GM12878 (cell line): ENCODE measurements at regions not wholly inside any gene's neighbourhood (a gene's known extent, or its start where the extent isn't known, plus 50 kb on each side); places are given as distances from the start of the nearest gene placed in this dataset.

Experiments used
- ATAC-seq: fragments of 200-7000 bp; cut with Tn5 transposase; 3 replicates; pipeline ENCODE4 v1.9.1; 2020; ENCODE audit warnings: mild to moderate bottlenecking, moderate library complexity
- BruUV-seq: library from RNA; stranded (reverse); fragments of 400-500 nt; replicated peaks from 2 replicates; lab custom pipeline; 2021; lab: Mats Ljungman, UMichigan
- CTCF ChIA-PET: fragments of 300-600 bp; sonication (Branson Sonifier 250); formaldehyde crosslinking; extraction: SDS; loops from one replicate; lab custom pipeline; 2021; ENCODE audit warnings: inconsistent platforms; lab: Yijun Ruan, JAX
- POLR2A ChIA-PET: fragments of 350-600 bp; formaldehyde crosslinking; extraction: SDS; loops from one replicate; lab custom pipeline; 2021; ENCODE audit warnings: inconsistent platforms; lab: Charles Lee
- RAD21 ChIA-PET: fragments of 300-600 bp; sonication (Branson Sonifier 250); formaldehyde crosslinking; loops from one replicate; lab custom pipeline; 2023; ENCODE audit warnings: antibody characterized with exemption; ENCODE audit not compliant: unreplicated experiment; lab: Charles Lee
- SMC1A ChIA-PET: fragments of 300-600 bp; sonication (Branson Sonifier 250); formaldehyde crosslinking; loops from one replicate; lab custom pipeline; 2023; ENCODE audit not compliant: unreplicated experiment, uncharacterized antibody; lab: Charles Lee
- DNase-seq: peaks from one replicate; pipeline ENCODE4 v3.0.0-alpha.2; 2011; ENCODE audit warnings: low read depth, low spot score
- FAIRE-seq: peaks from 3 replicates; lab custom pipeline; 2011; peaks lifted over from hg19 to GRCh38; lab: Jason Lieb, UNC
- H2AFZ ChIP-seq: 2 replicates; pipeline ENCODE4 v1.6.0; 2011; ENCODE audit warnings: low read depth, low read length, control low read depth; ENCODE audit not compliant: control insufficient read depth
- H3K27ac ChIP-seq: 2 replicates; pipeline ENCODE4 v1.5.1; 2011; ENCODE audit warnings: control low read depth; ENCODE audit not compliant: control insufficient read depth, insufficient read depth
- H3K27me3 ChIP-seq, 2 experiments: replicated peaks in 1 of 2; 2 replicates each; pipeline versions ENCODE4 v1.6.0 to v1.6.1; 2011; ENCODE audit warnings: low read length in 1 of 2; ENCODE audit not compliant: control insufficient read depth in 2 of 2, insufficient read depth in 2 of 2
- H3K36me3 ChIP-seq, 2 experiments: 2 replicates each; pipeline ENCODE4 v1.5.1; 2011; ENCODE audit warnings: low read length in 1 of 2; ENCODE audit not compliant: control insufficient read depth in 2 of 2, insufficient read depth in 2 of 2
- H3K4me1 ChIP-seq: 2 replicates; pipeline ENCODE4 v1.6.1; 2011; ENCODE audit warnings: mild to moderate bottlenecking, low read length, moderate library complexity, mixed read lengths; ENCODE audit not compliant: control insufficient read depth, insufficient read depth
- H3K4me2 ChIP-seq: 2 replicates; pipeline ENCODE4 v1.6.0; 2011; ENCODE audit warnings: control low read depth; ENCODE audit not compliant: control insufficient read depth, insufficient read depth
- H3K4me3 ChIP-seq: fragments of 200-600 bp; sonication (generic); 2 replicates; pipeline ENCODE4 v1.5.1; 2016
- H3K79me2 ChIP-seq: 2 replicates; pipeline ENCODE4 v1.6.0; 2011; ENCODE audit warnings: low read length; ENCODE audit not compliant: control insufficient read depth, insufficient read depth
- H3K9ac ChIP-seq: 2 replicates; pipeline ENCODE4 v1.8.0; 2011; ENCODE audit warnings: low read length, control low read depth, mixed read lengths; ENCODE audit not compliant: control insufficient read depth, insufficient read depth
- H3K9me3 ChIP-seq: replicated peaks from 3 replicates; pipeline ENCODE4 v1.5.1; 2011; ENCODE audit warnings: mild to moderate bottlenecking, low read length; ENCODE audit not compliant: control insufficient read depth, insufficient read depth
- H4K20me1 ChIP-seq: 2 replicates; pipeline ENCODE4 v1.6.0; 2011; ENCODE audit not compliant: control insufficient read depth, insufficient read depth
- BMI1 ChIP-seq: fragments of 450-650 bp; IDR thresholded peaks from 2 replicates; pipeline ENCODE4 v1.6.1; 2016; ENCODE audit warnings: mild to moderate bottlenecking, moderate library complexity, borderline replicate concordance
- KDM1A ChIP-seq: fragments of 200-600 bp; sonication (generic); IDR thresholded peaks from 2 replicates; pipeline ENCODE4 v1.6.1; 2016; ENCODE audit warnings: borderline replicate concordance
- NR2F1 ChIP-seq: fragments of 450-650 bp; conservative IDR thresholded peaks from 2 replicates; pipeline ENCODE4 v1.6.1; 2017; ENCODE audit warnings: mild to moderate bottlenecking
- PAX8 ChIP-seq: fragments of 450-650 bp; IDR thresholded peaks from 2 replicates; pipeline ENCODE4 v1.6.1; 2017; ENCODE audit warnings: mild to moderate bottlenecking, moderate library complexity
- RELA ChIP-seq: fragments of 450-650 bp; IDR thresholded peaks from 2 replicates; pipeline ENCODE4 v1.8.0; 2014; ENCODE audit warnings: borderline replicate concordance; ENCODE audit not compliant: partially characterized antibody
- SMAD5 ChIP-seq: IDR thresholded peaks from 2 replicates; pipeline ENCODE4 v1.6.1; 2016; ENCODE audit warnings: antibody characterized with exemption, low read depth
- SREBF1 ChIP-seq: IDR thresholded peaks from 2 replicates; pipeline ENCODE4 v1.6.1; 2012; ENCODE audit warnings: mild to moderate bottlenecking, low read length
- TARDBP ChIP-seq: IDR thresholded peaks from 2 replicates; pipeline ENCODE4 v1.6.1; 2016; ENCODE audit warnings: borderline replicate concordance
- ZSCAN29 ChIP-seq: fragments of 450-650 bp; IDR thresholded peaks from 2 replicates; pipeline ENCODE4 v1.6.1; 2017; ENCODE audit warnings: mild to moderate bottlenecking, moderate library complexity
- WGBS: methylation state at CpG from one replicate; pipeline ENCODE4 v1.1.6; 2016; ENCODE audit warnings: low lambda C conversion rate; ENCODE audit not compliant: insufficient replicate concordance, insufficient coverage; ENCODE audit errors: missing lambda C conversion rate; 5-methylcytosine and 5-hydroxymethylcytosine counted together
- in situ Hi-C: fragments of 300-500 bp; cut with MboI; formaldehyde crosslinking; loops from 9 replicates; pipeline ENCODE4 v1.14.3; 2018; ENCODE audit warnings: mixed read lengths
- intact Hi-C: fragments of 100-400 bp; cut with micrococcal nuclease; formaldehyde crosslinking; loops from one replicate; pipeline ENCODE4 v1.14.2; 2022; ENCODE audit not compliant: unreplicated experiment
- TF ChIP-seq, protein P1 (sequence below): fragments of 450-650 bp; formaldehyde crosslinking; IDR thresholded peaks from 2 replicates; pipeline ENCODE4 v1.5.0; 2022; ENCODE audit warnings: mild to moderate bottlenecking, missing genetic modification characterization
- TF ChIP-seq, protein P2 (sequence below): fragments of 450-650 bp; IDR thresholded peaks from 2 replicates; pipeline ENCODE4 v1.6.1; 2017; ENCODE audit warnings: mild to moderate bottlenecking
- TF ChIP-seq, protein P3 (sequence below): fragments of 450-650 bp; IDR thresholded peaks from 2 replicates; pipeline ENCODE4 v1.6.1; 2016; ENCODE audit warnings: mild to moderate bottlenecking
- TF ChIP-seq, protein P4 (sequence below), 3 experiments: IDR thresholded peaks in 2 of 3; conservative IDR thresholded peaks in 1 of 3; 2 replicates each; pipeline ENCODE4 v1.5.1; 2011; ENCODE audit warnings: low read depth in 3 of 3, low read length in 3 of 3, mild to moderate bottlenecking in 3 of 3, control low read depth in 2 of 3, moderate library complexity in 2 of 3, inconsistent platforms in 1 of 3, mixed read lengths in 1 of 3; ENCODE audit not compliant: control insufficient read depth in 2 of 3, insufficient read depth in 1 of 3; ENCODE audit errors: extremely low read depth in 1 of 3

DNA sequence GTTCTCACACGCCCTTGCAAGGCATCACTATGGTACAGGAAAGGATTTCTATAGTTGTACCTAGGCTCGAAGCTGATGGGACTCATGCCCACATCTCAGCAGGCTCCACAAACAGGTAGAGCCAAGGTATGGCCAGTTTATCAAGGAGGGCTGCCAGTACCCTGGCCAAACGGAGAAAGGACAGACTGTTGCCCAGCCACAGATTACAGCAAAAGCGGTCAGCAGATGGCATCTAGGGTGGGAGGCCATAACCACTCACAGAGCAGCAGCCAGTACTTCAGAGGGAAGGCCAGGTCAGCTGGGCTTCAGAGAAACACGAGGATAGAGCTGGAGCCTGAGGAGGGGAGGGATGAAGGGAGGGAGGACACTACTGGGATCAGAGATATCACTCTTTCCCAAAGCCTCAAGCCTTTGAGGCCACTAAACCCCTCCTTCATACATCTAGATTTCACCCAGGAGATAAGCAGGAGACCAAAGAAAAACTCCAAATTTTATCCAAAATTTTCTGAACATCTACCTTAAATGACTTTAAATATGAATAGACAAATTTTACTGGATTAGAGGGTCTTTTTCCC lies 904.2 kb upstream of the NXPH2 start:
- no peaks in the 10 kb centered on the region for H4K20me1 ChIP-seq
- no peaks in the 10 kb centered on the region for H3K4me1 ChIP-seq
- DNase-seq: no peak
- no peaks in the 10 kb centered on the region for H3K27me3 ChIP-seq
- BruUV-seq: no TSS peak
- SMC1A ChIA-PET: interaction anchor here (0.6 kb wide), 1 partner anchor 566 kb away, joined by 4 read pairs; no protein-coding TSS in a partner anchor
- no peak overlapping the region for H3K9ac ChIP-seq
- H3K4me2 ChIP-seq: no peak overlapping the region
- no peak overlapping the region for H3K27ac ChIP-seq
- FAIRE-seq: no peak
- RAD21 ChIA-PET: no interaction called here
- H2AFZ ChIP-seq: no peak overlapping the region
- POLR2A ChIA-PET: no interaction called here
- CTCF ChIA-PET: no interaction called here
- H3K79me2 ChIP-seq: no peaks in the 10 kb centered on the region
- intact Hi-C loops: no loop called here
- H3K9me3 ChIP-seq: no peaks in the 10 kb centered on the region
- WGBS: 0% methylated on average over 5 of the region's 5 CpGs
- H3K36me3 ChIP-seq: no peaks in the 10 kb centered on the region; a peak in 1 of 4 replicates
- no peak overlapping the region for H3K4me3 ChIP-seq
- no peak for ATAC-seq
- in situ Hi-C loops: no loop called here
- TF ChIP-seq, protein P1, sequence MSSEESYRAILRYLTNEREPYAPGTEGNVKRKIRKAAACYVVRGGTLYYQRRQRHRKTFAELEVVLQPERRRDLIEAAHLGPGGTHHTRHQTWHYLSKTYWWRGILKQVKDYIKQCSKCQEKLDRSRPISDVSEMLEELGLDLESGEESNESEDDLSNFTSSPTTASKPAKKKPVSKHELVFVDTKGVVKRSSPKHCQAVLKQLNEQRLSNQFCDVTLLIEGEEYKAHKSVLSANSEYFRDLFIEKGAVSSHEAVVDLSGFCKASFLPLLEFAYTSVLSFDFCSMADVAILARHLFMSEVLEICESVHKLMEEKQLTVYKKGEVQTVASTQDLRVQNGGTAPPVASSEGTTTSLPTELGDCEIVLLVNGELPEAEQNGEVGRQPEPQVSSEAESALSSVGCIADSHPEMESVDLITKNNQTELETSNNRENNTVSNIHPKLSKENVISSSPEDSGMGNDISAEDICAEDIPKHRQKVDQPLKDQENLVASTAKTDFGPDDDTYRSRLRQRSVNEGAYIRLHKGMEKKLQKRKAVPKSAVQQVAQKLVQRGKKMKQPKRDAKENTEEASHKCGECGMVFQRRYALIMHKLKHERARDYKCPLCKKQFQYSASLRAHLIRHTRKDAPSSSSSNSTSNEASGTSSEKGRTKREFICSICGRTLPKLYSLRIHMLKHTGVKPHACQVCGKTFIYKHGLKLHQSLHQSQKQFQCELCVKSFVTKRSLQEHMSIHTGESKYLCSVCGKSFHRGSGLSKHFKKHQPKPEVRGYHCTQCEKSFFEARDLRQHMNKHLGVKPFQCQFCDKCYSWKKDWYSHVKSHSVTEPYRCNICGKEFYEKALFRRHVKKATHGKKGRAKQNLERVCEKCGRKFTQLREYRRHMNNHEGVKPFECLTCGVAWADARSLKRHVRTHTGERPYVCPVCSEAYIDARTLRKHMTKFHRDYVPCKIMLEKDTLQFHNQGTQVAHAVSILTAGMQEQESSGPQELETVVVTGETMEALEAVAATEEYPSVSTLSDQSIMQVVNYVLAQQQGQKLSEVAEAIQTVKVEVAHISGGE (CRISPR knock-in tag): no peak
- TF ChIP-seq ZSCAN29 (no peak), SREBF1 (no peak), TARDBP (no peak), BMI1 (no peak), RELA (no peak), SMAD5 (no peak), PAX8 (no peak), KDM1A (no peak), NR2F1 (no peak)
- TF ChIP-seq, protein P2, sequence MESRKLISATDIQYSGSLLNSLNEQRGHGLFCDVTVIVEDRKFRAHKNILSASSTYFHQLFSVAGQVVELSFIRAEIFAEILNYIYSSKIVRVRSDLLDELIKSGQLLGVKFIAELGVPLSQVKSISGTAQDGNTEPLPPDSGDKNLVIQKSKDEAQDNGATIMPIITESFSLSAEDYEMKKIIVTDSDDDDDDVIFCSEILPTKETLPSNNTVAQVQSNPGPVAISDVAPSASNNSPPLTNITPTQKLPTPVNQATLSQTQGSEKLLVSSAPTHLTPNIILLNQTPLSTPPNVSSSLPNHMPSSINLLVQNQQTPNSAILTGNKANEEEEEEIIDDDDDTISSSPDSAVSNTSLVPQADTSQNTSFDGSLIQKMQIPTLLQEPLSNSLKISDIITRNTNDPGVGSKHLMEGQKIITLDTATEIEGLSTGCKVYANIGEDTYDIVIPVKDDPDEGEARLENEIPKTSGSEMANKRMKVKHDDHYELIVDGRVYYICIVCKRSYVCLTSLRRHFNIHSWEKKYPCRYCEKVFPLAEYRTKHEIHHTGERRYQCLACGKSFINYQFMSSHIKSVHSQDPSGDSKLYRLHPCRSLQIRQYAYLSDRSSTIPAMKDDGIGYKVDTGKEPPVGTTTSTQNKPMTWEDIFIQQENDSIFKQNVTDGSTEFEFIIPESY: no peak
- TF ChIP-seq, protein P3, sequence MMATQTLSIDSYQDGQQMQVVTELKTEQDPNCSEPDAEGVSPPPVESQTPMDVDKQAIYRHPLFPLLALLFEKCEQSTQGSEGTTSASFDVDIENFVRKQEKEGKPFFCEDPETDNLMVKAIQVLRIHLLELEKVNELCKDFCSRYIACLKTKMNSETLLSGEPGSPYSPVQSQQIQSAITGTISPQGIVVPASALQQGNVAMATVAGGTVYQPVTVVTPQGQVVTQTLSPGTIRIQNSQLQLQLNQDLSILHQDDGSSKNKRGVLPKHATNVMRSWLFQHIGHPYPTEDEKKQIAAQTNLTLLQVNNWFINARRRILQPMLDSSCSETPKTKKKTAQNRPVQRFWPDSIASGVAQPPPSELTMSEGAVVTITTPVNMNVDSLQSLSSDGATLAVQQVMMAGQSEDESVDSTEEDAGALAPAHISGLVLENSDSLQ: no peak
- TF ChIP-seq, protein P4, sequence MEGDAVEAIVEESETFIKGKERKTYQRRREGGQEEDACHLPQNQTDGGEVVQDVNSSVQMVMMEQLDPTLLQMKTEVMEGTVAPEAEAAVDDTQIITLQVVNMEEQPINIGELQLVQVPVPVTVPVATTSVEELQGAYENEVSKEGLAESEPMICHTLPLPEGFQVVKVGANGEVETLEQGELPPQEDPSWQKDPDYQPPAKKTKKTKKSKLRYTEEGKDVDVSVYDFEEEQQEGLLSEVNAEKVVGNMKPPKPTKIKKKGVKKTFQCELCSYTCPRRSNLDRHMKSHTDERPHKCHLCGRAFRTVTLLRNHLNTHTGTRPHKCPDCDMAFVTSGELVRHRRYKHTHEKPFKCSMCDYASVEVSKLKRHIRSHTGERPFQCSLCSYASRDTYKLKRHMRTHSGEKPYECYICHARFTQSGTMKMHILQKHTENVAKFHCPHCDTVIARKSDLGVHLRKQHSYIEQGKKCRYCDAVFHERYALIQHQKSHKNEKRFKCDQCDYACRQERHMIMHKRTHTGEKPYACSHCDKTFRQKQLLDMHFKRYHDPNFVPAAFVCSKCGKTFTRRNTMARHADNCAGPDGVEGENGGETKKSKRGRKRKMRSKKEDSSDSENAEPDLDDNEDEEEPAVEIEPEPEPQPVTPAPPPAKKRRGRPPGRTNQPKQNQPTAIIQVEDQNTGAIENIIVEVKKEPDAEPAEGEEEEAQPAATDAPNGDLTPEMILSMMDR (IDR thresholded peaks at IDR 0.05 in 2 of 3, conservative IDR thresholded peaks at IDR 0.05 in 1 of 3; ENCODE audit: control insufficient read depth in 2 of 3, extremely low read depth in 1 of 3, insufficient read depth in 1 of 3, low read depth in 3 of 3, low read length in 3 of 3): no peak
